Upper lobe of left lung (tissue), 4 donors: ENCODE measurements at regions not wholly inside any gene's neighbourhood (a gene's known extent, or its start where the extent isn't known, plus 50 kb on each side); places are given as distances from the start of the nearest gene placed in this dataset.

ENCODE experiments used
- POLR2A ChIP-seq, 4 donors: fragments of 450-650 bp; IDR thresholded peaks; one replicate each; pipeline ENCODE4 v1.5.1; 2016 to 2017; ENCODE audit warnings: antibody characterized with exemption in 4 of 4, mild to moderate bottlenecking in 2 of 4
- POLR2AphosphoS5 ChIP-seq, 2 donors: sonication (generic); formaldehyde crosslinking; IDR thresholded peaks; one replicate each; pipeline ENCODE4 v1.5.1; 2017; ENCODE audit warnings: antibody characterized with exemption in 2 of 2
- TF ChIP-seq, protein P1 (sequence below), 6 experiments: fragments of 450-650 bp in 4 of 6; fragments of 200-600 bp in 2 of 6; sonication (generic) in 2 of 6; IDR thresholded peaks; one replicate each; pipeline ENCODE4 v1.5.1; 2016 to 2019; ENCODE audit warnings: antibody characterized with exemption in 6 of 6

DNA sequence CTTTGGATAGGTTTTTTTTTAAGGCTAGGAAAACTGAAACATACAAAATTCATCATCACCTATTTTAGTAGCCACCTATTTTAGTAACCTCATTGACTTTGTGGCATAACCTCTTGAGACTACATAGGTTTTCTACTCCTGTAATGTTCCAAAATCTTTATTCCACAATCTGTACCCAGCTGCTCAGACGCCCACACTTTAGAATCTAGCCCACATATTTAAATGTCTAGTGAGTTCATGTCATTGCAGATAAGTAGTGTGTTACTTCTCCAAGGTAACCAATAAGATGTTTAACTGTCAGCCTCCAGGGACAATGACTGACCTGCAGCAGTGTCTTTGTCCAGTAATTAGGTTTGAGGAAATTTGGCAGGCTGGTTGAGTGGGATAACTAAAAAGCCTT lies 330.2 kb downstream of the MZT1 start:
- TF ChIP-seq, protein P1, sequence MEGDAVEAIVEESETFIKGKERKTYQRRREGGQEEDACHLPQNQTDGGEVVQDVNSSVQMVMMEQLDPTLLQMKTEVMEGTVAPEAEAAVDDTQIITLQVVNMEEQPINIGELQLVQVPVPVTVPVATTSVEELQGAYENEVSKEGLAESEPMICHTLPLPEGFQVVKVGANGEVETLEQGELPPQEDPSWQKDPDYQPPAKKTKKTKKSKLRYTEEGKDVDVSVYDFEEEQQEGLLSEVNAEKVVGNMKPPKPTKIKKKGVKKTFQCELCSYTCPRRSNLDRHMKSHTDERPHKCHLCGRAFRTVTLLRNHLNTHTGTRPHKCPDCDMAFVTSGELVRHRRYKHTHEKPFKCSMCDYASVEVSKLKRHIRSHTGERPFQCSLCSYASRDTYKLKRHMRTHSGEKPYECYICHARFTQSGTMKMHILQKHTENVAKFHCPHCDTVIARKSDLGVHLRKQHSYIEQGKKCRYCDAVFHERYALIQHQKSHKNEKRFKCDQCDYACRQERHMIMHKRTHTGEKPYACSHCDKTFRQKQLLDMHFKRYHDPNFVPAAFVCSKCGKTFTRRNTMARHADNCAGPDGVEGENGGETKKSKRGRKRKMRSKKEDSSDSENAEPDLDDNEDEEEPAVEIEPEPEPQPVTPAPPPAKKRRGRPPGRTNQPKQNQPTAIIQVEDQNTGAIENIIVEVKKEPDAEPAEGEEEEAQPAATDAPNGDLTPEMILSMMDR (IDR thresholded peaks at IDR 0.05), result no peak
- TF ChIP-seq POLR2A (IDR thresholded peaks at IDR 0.05) (no peak), POLR2AphosphoS5 (IDR thresholded peaks at IDR 0.05) (no peak)
